HG02852 (cell line): ENCODE measurements at regions not wholly inside any gene's neighbourhood (a gene's known extent, or its start where the extent isn't known, plus 50 kb on each side); places are given as distances from the start of the nearest gene placed in this dataset.
"Not testable (repeated sequence)": the region's sequence is repeated elsewhere in the genome, so short reads cannot be mapped to it uniquely, and the experiment has no call there.

Source experiments
- ATAC-seq: cut with Tn5 transposase; IDR thresholded peaks from one replicate; pipeline ENCODE4 v1.9.1; 2021; ENCODE audit warnings: mild to moderate bottlenecking, moderate library complexity; ENCODE audit not compliant: unreplicated experiment

DNA sequence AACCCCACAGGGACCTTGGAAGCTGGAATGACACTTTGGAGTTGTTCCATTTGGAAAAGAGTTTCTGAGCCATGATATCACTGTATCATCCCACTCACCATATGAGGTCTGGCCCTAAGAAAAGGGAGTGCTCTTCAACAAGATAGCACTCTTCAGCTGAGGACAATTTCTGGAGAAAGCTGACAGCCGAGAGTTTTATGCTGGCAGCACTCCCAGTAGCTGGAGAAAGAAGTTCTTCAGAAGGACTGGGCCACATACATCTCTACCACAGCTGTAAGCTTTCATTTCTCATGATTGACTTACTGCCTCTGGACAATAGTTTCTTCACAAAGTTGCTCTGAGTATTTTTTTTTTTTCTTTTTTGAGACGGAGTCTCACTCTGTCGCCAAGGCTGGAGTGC lies 914.4 kb upstream of the ADAMTS5 start:
- not testable (repeated sequence) for ATAC-seq

DNA sequence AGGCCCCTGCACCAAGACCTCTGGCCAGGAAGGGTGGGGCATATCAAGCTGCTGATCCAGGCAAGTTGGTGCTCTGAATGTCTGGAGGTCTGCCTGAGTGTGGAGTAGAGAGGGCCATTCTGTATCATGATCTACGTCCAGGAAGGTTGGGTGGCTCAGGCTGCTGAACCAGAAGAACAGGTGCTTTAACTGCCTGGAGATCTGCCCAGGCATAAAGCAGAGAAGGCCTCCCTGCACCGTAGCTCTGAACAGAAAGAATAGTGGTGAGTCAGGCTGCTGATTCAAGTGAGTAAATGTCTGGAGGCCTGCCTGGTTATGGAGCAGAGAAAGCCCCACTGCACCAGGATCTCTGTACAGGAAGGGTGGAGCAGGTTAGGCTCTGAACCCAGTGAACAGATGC lies 905.5 kb upstream of the ADAMTS5 start:
- ATAC-seq, result not testable (repeated sequence)

- not testable (repeated sequence) for ATAC-seq
These were observed 903.9 kb upstream of the ADAMTS5 start for GRCh38 chr21:27870755-27871154.

DNA sequence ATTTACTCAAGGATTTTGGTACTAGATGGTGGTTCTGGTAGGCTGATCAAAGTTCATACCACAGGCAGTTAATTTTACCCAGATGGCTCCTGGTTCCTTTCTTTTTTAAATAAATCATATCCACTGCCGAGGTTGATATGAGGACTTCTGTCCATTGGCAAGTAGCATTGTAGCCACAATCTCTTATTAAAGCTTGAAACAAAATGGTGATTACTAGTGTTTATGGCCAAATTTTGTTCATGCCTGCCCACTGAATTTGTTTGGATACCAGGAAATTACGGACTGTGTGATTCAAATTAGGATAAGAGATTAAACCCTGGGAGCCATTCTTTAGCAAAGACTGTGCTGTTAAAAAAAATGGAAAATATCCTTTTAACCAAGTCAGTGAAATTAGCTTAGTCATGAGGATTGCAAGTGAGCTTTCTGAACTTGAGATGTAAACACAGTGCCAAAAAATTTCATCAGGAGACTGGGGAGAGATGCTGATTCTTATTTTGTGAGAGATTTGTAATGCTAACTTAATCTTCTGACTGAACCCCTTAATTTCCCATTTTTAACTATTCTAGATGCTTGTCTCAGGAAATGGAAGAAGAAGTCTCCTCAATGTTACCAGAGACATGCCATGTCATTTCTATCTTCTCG lies 893.5 kb upstream of the ADAMTS5 start:
- not testable (repeated sequence) for ATAC-seq

- ATAC-seq, result not testable (repeated sequence)
These were observed 891.4 kb upstream of the ADAMTS5 start for GRCh38 chr21:27858053-27858825.

DNA sequence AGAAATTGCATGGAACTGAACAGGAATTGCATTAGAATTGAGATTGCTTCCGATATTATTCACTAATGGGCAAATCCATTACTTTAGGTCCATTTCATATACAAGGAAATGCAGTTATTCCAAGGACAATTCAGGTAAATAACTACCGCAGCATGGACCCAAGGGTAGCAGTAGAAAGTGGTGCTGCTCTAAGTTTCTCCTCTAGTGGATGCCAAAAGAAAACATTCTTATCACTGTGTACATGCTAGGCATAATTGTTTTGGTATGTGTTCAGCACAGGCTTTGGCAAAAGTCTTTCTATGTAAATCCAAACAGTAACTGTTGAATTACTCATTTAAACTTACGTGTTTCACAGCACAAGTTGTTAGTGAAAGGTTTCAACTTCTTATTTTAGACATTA lies 890.1 kb upstream of the ADAMTS5 start:
- ATAC-seq, result not testable (repeated sequence)

- ATAC-seq, result no peak
These were observed 874.3 kb upstream of the ADAMTS5 start for GRCh38 chr21:27841084-27841672.

- ATAC-seq, result no peak
These were observed 873.4 kb upstream of the ADAMTS5 start for GRCh38 chr21:27840262-27840661.

GRCh38 chr21:27839512-27840115 lies 872.7 kb upstream of the ADAMTS5 start:
- no peak for ATAC-seq

DNA sequence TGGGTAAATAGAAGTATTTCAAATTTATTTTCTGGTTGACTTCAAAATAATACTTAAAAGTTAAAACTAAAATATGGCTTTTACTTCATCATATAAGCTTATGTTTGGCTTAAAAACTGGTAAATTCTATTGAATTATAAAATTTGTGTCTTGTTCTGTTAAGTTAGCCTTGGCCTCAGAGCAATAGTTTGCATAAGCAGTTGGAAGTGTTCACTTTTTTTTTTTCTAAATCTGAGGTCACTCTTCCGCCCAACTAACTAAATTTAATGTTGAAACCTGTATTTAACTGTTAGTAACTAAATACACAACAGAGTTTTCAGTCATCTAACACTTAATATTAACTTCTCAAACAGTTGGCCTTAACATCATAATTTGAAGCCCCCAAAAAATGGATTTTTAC lies 871.7 kb upstream of the ADAMTS5 start:
- no peak for ATAC-seq

- no peak for ATAC-seq
These were observed 871.0 kb upstream of the ADAMTS5 start for GRCh38 chr21:27837936-27838335.

DNA sequence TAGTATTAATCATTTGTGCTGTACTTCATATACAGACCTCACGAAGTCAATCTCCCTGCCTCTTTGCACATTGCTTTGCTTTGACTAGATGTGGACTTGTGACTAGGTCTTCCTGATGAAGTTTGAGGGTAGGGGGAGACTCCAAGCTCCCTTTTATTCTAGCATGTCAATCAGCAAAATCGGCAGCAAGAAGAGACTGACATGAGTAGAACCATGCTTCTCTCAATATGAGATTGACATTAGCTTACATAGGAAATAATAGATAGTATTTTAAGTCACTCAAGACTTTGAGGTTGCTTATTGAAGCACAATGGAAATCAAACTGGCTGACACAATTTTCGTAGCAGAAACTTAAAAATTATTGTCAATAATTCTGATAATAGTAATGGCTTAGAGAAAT lies 866.4 kb upstream of the ADAMTS5 start:
- no peak for ATAC-seq

DNA sequence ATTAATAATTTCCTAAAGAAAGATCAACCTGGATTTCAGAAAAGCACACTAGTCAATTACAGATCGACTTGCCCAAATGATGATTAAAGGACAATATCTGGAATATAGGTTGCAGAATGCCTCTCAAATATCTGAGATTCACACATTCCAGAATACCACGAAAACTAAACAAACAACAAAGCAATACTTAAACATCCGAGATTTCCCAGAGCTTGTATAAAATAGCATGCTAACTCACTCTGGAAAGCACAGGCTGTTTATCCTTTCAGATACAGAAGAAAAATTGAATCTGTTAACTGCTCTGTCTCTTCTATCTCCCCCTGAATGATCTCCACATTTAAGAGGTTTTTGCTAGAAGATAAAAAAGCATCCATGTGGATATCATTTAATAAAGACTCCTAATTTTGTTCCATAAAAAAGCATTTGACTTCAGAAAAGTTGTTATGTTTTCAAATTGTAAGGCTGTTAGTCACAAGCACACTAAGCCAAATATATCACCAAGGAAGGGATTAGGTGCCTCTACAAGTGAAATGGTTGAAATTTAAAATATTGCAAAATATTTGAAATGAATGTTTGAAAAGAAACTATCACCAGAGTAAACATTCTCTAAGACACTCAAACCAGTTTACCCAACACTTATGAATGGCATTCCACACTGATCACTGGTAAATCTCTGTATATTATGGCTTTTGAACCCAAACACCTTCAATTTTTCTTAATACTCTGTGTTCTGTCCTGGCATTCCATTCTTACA lies 865.1 kb upstream of the ADAMTS5 start:
- no peak for ATAC-seq

DNA sequence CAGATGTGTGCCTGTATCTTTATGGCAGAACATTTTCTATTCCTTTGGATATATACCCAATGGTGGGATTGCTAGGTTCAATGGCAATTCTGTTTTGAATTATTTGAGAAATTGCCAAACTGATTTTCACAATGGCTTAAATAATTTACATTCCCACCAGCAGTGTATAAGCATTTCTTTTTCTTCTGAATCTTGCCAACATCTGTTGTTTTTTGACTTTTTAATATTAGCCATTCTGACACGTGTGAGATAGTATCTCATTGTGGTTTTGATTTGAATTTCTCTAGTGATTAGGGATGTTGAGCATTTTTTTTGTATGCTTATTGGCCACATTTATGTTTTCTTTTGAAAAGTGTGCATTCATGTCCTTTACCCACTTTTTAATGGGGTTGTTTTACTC lies 864.3 kb upstream of the ADAMTS5 start:
- no peak for ATAC-seq

DNA sequence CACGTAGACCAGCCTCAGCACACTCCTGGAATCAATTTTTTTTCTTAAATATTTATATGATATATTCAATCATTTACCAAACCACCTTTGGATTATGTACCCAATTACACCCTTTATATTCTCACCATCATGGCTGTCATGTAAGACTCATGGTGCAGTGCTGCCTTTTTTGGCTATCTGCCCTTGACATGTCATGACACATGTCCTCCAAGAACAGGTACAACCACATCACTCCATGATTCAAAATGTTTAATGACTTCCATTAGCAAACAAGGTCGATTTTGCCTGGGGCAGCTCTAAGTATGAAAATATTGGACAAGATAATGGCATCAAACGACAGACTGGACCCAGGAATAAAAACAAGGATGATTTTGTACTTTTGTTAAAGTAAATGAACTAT lies 861.1 kb upstream of the ADAMTS5 start:
- ATAC-seq, result no peak

DNA sequence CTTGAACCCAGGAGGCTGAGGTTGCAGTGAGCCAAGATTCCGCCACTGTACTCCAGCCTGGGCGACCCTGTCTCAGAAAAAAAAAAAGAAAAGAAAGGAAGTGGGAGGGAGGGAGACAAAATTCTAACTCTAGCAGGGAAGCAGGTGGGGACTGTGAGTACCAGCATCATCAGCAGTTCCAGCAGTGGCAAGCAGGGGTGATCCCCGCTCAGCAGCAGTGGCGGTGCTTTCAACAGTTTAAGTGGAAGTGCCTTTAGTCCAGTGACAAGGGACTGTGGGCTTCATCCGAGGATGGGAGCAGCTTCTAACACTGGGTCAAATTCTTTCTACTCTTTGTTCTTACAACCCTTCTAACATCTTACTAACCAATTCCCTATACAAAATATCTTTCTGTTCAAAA lies 858.1 kb upstream of the ADAMTS5 start:
- ATAC-seq, result no peak

DNA sequence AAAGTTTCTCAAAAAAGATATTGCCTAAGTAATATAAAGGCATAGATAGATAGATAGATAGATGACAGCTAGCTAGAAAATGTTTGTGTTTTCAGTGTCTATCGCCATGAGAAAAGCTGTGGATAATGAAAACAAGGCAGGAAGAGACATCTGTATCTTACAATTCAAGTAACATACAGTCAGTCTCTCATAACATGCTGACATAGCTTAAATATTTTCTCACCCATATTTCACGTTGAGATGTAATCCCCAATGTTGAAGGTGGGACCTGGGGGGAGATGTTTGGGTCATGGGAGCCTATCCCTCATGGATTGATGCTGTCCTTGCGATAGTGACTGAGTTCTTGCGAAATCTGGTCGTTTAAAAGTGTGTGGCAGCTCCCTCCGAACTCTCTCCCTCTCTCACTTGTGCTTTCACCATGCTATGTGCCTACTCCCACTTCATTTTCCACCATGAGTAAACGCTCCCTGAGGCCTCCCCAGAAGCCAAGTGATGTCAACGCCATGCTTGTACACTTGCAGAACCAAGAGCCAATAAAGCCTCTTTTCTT lies 856.8 kb upstream of the ADAMTS5 start:
- no peak for ATAC-seq

GRCh38 chr21:27820342-27820741 lies 853.5 kb upstream of the ADAMTS5 start:
- ATAC-seq, result no peak

- ATAC-seq, result no peak
These were observed 852.4 kb upstream of the ADAMTS5 start for GRCh38 chr21:27819299-27819698.

GRCh38 chr21:27818847-27819246 lies 852.0 kb upstream of the ADAMTS5 start:
- no peak for ATAC-seq
